ENCODE measurements at regions not wholly inside any gene's neighbourhood (a gene's known extent, or its start where the extent isn't known, plus 50 kb on each side); places are given as distances from the start of the nearest gene placed in this dataset.

- peak; percentile 56 for DNase-seq (ENCODE audit: low read depth)
Measured at GRCh38 chr14:103206836-103207387, 83.7 kb downstream of the TNFAIP2 start.

- no peak for DNase-seq (ENCODE audit: low read depth)
Measured at GRCh38 chr14:103207388-103208072, 84.3 kb downstream of the TNFAIP2 start.

DNA sequence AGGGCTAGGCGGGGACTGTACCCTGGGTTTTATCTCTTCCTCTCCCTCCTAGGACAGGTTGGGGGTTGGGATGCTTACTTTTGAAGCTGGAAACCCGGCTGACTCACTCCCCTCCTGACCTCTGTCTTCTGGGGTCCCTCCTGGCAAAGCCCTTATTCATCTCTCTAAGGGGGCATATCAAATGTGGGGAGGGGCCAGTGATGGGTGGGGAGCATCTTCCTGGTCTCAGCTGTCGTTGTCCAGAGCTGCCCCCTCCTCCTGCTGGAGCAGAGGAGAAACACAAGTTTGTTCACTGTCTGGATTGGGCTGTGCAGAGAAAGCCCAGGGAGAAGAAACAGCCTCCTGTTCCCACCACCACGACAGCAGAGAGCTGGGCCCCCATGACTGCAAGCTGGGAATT is 85.8 kb downstream of the TNFAIP2 start:
- no peak for DNase-seq (ENCODE audit: low read depth)

- no peak for DNase-seq (ENCODE audit: low read depth)
Measured at GRCh38 chr14:103209506-103209905, 86.2 kb downstream of the TNFAIP2 start.

GRCh38 chr14:103213331-103213730 is 90.1 kb downstream of the TNFAIP2 start:
- DNase-seq (ENCODE audit: low read depth): no peak

DNA sequence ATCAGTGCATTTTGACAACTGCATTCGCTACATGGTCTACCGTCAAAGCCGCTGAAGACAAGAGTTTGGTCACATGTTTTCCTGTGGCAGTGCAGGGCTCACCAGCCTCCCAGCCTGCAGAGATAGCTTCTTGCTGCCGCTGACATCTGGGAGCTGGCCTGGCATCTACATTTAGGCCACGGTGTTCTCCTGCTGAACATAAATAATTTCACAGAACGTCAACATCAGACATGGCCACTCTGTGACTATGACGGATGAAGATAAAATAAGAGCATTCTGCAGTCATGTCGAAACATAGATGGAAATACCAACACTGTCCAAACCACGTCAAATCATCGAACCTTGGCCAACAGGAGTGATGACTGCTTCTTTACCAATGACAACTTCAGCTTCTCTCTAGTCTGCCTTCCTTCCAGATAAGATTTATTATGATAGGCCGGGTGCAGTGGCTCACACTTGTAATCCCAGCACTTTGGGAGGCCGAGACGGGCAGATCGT is 91.2 kb downstream of the TNFAIP2 start:
- no peak for DNase-seq (ENCODE audit: low read depth)

GRCh38 chr14:103216399-103216798 is 93.1 kb downstream of the TNFAIP2 start:
- no peak for DNase-seq (ENCODE audit: low read depth)

DNA sequence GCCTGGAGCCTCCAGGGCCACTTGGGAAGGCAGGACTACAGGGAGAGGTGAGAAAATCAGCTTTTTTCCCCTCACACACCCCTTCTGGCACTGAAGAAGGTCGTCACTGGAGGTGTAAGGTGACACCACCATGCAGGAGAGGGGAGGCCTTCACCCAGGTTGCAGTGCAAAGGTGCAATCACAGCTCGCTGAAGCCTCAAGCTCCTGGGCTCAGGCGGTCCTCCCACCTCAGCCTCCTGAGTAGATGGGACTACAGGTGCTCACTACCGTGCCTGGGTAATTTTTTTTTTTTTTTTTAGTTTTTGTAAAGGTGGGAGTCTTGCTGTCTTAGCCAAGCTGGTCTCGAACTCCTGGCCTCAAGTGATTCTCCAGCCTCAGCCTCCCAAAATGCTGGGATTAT is 93.6 kb downstream of the TNFAIP2 start:
- no peak for DNase-seq (ENCODE audit: low read depth)

- no peak for DNase-seq (ENCODE audit: low read depth)
Measured at GRCh38 chr14:103217538-103217937, 94.3 kb downstream of the TNFAIP2 start.

DNA sequence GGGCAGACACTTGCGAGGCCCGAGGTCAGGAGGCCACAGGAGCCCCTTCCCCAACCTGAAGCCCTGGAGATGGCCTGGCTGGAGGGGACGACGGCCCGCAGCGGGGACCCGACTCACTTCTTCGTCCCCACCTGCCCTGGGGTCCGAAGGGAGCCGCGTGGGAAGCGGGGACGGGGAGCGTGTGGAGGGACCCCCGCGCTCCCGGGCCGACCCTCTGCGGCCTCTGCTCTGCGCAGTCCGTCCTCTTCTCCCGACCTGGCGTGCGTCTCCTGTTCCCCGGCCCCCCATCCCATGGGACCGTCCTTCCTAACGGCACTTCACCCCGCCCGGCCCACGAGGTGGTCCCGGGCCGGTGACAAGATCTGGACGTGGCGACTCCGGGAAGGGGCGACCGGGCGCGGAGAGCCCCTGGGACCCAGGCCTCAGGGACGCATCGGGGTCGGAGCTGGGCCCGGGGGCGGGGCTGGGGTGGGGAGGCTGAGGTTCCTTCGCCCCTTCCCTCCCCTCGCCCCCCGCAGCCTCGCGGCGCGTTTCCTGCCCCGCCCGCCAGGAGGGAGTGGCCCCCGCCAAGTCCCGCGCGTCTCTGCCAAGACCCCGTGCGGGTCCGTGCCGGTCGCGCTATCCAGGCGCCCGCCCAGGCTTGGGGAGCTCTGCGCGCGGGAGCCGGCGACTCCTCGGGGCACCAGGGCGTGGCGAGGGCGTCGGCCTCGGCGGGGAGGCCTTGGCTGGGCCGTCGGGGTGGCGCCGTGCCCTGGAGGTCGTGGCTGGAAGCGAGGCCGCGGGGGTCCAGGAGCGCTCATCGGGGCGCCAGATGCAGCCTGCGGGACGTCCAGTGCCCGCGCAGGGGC is 97.1 kb downstream of the TNFAIP2 start:
- no peak for DNase-seq (ENCODE audit: low read depth)

DNA sequence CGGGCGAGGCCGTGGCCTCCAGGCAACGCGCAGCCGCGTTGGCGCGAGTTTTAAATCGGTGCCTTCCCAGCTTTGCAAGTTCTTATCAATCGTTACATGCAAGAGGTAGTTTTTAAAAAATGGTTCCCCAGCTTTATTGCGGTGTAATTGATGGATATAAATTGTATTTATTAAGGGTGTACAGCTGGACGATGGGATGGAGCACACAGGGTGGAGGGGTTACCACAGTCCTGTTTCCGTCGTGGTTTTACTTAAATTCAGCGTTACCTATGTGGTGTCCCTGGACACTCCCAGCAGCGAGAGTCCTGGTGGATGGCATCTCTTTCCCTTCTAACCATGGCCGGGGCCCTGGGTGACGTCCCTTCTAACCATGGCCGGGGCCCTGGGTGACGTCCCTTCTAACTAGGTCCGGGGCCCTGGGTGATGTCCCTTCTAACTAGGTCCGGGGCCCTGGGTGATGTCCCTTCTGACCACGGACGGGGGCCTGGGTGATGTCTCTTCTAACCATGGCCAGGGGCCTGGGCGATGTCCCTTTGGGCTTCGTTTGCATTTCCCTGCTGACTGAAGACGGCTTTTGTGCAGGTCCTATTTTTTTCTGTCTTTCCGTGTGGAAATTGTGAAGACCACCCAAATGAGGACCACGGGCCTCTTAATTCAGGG is 97.9 kb downstream of the TNFAIP2 start:
- DNase-seq (ENCODE audit: low read depth): no peak

GRCh38 chr14:103221781-103222358 is 98.6 kb downstream of the TNFAIP2 start:
- no peak for DNase-seq (ENCODE audit: low read depth)

GRCh38 chr14:103223818-103224352 is 100.6 kb downstream of the TNFAIP2 start:
- DNase-seq (ENCODE audit: low read depth): no peak

GRCh38 chr14:103225062-103225461 is 101.8 kb downstream of the TNFAIP2 start:
- no peak for DNase-seq (ENCODE audit: low read depth)

- no peak for DNase-seq (ENCODE audit: low read depth)
Measured at GRCh38 chr14:103225476-103225875, 102.2 kb downstream of the TNFAIP2 start.

DNA sequence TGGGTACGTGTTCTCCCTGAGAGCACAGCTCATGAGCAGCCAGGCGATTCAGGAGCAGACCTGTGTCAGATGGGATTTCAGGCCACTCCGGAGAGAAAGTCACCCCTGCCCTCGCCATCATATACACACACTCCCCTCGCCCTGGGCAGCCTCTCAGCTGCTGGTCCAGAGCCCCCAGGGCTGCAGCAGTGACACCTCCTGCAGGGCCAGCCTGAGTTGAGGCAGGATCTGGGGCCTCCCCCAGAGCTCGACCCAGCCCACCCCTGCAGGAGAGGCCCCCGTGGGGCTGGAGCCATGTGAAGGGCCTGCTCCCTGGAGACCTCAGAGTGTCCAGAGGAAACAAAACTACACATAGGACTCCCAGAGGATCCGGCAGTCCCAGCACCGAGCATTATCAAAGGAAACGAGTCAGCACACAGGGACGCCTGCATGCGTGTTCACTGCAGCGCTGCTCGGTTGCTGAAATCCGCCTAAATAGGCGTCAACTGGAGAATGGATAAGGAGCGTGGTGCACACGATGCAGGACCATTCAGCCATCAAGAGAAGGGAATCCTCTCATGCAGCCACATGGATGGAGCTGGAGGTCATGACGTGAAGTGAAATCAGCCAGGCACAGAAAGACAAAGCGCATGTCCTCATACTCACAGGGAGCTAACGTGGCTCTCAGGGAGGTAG is 104.0 kb downstream of the TNFAIP2 start:
- DNase-seq (ENCODE audit: low read depth): no peak

DNA sequence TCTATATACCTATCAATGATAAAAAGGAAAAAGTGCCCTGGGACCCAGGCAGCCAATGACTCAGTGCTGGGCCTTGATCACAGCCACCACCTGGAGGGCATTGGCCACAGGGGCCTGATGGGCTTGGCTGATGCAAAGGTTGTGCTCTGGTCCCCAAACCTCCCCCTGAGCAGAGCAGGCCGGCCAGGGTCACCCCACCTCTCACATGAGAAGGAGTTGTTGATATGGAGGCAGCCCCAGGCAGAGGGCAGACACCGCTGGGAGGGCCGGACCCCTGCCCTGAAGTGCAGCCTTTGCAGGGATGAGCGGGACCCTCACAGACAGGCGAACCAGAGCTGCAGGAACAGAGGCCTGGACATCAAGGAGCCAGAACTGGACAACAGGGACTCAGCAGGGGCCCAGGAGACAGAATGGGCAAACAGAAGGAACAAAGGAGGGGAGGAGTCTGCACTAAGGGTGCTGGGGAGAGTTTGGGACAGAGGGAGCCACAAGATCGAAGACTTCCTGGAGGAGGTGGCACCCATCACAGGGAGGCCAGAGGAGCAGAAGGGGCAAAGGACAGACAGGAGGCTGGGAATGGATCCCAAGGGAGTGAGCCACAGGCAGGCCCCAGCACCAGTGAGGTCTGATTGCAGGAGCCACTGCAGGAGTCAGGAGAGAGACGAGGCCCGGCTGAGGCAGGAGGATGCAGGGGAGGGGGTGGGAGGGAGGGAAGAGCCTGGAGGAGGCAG is 105.0 kb downstream of the TNFAIP2 start:
- no peak for DNase-seq (ENCODE audit: low read depth)

DNA sequence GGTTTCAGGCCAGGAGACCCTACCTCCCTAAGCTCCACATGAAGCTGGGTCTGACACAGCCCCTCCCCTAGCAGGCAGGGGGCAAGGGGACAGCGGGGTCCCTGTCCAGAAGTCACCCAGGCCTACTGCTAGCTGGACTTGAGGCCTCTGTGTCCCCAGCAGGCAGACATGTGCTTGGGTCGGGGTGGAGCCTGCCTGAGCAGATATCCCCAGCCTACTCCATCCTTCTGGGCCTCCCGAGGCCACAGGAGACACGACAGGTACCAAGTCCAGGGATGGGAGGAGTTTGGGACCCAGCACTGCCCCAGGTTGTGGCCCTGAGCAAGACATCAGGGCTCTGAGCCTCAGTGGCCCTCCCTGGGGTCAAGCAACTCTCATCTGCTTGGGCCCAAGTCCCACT is 105.2 kb upstream of the EIF5 start:
- DNase-seq (ENCODE audit: low read depth): no peak

DNA sequence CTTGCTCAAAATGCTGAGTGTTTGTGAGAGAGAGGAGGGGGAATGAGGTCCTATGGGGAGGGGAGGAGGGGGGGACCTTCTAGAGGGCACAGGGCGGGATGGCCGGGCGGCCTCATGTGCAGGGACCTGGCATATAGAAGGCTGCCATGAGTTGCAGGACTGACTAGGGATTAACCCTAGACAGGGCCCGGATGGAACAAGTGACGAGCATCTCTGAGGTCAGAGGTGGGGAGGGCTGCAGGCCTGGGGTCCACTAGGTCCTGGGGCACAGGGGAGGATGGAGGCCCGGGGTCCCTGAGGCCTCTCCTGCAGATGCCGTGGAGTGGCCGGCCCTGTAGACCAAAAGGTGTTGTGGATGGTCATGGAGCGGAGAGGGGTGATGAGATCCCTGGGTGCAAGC is 104.0 kb upstream of the EIF5 start:
- no peak for DNase-seq (ENCODE audit: low read depth)

- DNase-seq (ENCODE audit: low read depth): no peak
Measured at GRCh38 chr14:103230658-103231334, 103.2 kb upstream of the EIF5 start.
